ENCODE measurements at regions not wholly inside any gene's neighbourhood (a gene's known extent, or its start where the extent isn't known, plus 50 kb on each side); places are given as distances from the start of the nearest gene placed in this dataset.

DNA sequence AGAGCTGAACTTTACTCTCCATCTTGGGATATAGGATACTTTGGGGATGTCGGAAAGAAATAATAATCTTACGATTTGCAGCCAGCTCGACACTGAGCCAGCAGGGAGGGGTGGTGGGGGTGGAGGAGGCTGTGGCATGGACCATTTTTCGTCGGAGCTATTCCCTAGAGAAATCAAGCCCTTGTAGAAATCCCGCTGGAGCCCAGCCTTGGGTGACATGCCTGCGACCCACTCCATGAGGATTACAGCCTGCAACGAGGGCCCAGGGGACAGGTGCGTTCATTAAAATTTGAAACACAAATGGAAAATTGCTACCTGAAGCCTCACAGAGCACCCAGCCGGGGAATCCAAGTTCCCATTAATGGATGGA is 82.8 kb upstream of the GSE1 start:
- H3K27me3 ChIP-seq (ENCODE audit: control insufficient read depth, insufficient read depth, low read length) = no peaks in the 10 kb centered on the region
- CTCF ChIA-PET = no interaction called here
- no peaks in the 10 kb centered on the region for H3K36me3 ChIP-seq (ENCODE audit: control insufficient read depth, insufficient read depth, low read length)
- no peaks in the 10 kb centered on the region for H3K9me3 ChIP-seq (ENCODE audit: control insufficient read depth, insufficient read depth, low read depth, low read length)
- DNase-seq (ENCODE audit: low read depth, low spot score) (no peak), ATAC-seq (no peak)
- H3K27ac ChIP-seq (ENCODE audit: low read length) = 0 out of 2 replicates have a peak overlapping the region, but pooled peaks have one; percentile 7
- POLR2A ChIA-PET = no interaction called here
- no peak overlapping the region for H3K4me3 ChIP-seq (ENCODE audit: low read depth in 2 of 2, low read length in 2 of 2)
- in situ Hi-C loops (cut with HindIII; ENCODE audit: low pct_unique_long_range_greater_than_20kb, low sequenced_read_pairs) (no loop called here), intact Hi-C loops (cut with micrococcal nuclease; ENCODE audit: unreplicated experiment) (no loop called here)
- BruUV-seq (replicated peaks) = no TSS peak
- peaks cover 28% of the 10 kb centered on the region for H3K4me1 ChIP-seq (ENCODE audit: control insufficient read depth, insufficient read depth, low read length)
- TF ChIP-seq, protein P1, sequence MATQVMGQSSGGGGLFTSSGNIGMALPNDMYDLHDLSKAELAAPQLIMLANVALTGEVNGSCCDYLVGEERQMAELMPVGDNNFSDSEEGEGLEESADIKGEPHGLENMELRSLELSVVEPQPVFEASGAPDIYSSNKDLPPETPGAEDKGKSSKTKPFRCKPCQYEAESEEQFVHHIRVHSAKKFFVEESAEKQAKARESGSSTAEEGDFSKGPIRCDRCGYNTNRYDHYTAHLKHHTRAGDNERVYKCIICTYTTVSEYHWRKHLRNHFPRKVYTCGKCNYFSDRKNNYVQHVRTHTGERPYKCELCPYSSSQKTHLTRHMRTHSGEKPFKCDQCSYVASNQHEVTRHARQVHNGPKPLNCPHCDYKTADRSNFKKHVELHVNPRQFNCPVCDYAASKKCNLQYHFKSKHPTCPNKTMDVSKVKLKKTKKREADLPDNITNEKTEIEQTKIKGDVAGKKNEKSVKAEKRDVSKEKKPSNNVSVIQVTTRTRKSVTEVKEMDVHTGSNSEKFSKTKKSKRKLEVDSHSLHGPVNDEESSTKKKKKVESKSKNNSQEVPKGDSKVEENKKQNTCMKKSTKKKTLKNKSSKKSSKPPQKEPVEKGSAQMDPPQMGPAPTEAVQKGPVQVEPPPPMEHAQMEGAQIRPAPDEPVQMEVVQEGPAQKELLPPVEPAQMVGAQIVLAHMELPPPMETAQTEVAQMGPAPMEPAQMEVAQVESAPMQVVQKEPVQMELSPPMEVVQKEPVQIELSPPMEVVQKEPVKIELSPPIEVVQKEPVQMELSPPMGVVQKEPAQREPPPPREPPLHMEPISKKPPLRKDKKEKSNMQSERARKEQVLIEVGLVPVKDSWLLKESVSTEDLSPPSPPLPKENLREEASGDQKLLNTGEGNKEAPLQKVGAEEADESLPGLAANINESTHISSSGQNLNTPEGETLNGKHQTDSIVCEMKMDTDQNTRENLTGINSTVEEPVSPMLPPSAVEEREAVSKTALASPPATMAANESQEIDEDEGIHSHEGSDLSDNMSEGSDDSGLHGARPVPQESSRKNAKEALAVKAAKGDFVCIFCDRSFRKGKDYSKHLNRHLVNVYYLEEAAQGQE (IDR thresholded peaks at IDR 0.05; ENCODE audit: insufficient read depth in 1 of 2, low read depth in 2 of 2, low read length in 1 of 2) = no peak
- TF ChIP-seq POLR2AphosphoS5 (IDR thresholded peaks at IDR 0.05; ENCODE audit: low read depth, low read length) (no peak), SIN3A (IDR thresholded peaks at IDR 0.05; ENCODE audit: borderline replicate concordance, insufficient read depth, low read depth, low read length) (no peak), TCF7L2 (IDR thresholded peaks at IDR 0.05; ENCODE audit: low read depth, low read length) (no peak)
- TF ChIP-seq, protein P2, sequence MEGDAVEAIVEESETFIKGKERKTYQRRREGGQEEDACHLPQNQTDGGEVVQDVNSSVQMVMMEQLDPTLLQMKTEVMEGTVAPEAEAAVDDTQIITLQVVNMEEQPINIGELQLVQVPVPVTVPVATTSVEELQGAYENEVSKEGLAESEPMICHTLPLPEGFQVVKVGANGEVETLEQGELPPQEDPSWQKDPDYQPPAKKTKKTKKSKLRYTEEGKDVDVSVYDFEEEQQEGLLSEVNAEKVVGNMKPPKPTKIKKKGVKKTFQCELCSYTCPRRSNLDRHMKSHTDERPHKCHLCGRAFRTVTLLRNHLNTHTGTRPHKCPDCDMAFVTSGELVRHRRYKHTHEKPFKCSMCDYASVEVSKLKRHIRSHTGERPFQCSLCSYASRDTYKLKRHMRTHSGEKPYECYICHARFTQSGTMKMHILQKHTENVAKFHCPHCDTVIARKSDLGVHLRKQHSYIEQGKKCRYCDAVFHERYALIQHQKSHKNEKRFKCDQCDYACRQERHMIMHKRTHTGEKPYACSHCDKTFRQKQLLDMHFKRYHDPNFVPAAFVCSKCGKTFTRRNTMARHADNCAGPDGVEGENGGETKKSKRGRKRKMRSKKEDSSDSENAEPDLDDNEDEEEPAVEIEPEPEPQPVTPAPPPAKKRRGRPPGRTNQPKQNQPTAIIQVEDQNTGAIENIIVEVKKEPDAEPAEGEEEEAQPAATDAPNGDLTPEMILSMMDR (IDR thresholded peaks at IDR 0.05) = no peak

DNA sequence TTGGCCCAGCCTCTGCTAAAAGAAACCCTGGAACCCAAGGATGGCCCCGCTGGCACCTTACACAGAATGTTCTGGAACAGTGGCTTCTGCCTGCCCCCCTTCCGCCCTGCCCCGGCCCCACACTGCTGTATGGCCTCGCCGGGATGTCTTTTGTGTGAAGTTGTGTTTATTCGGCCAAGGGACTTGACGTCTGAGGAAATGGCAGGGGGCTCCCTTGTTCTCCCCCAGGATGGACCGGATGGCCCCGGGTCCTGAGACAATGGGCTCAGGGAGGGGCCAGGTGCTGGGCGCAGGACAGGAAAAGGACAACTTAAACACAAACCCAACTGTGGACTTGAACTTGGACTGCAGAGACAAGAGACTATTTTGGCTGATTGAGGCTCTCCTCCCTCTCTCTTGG is 81.6 kb upstream of the GSE1 start:
- CTCF ChIA-PET = no interaction called here
- no peaks in the 10 kb centered on the region for H3K9me3 ChIP-seq (ENCODE audit: control insufficient read depth, insufficient read depth, low read depth, low read length)
- DNase-seq (ENCODE audit: low read depth, low spot score) (no peak), ATAC-seq (no peak)
- H3K27me3 ChIP-seq (ENCODE audit: control insufficient read depth, insufficient read depth, low read length) = no peaks in the 10 kb centered on the region
- POLR2A ChIA-PET = no interaction called here
- no peak overlapping the region for H3K27ac ChIP-seq (ENCODE audit: low read length)
- BruUV-seq (replicated peaks) = no TSS peak
- intact Hi-C loops (cut with micrococcal nuclease; ENCODE audit: unreplicated experiment) = no loop called here
- H3K4me3 ChIP-seq (ENCODE audit: low read depth in 2 of 2, low read length in 2 of 2) = no peak overlapping the region
- in situ Hi-C loops (cut with HindIII; ENCODE audit: low pct_unique_long_range_greater_than_20kb, low sequenced_read_pairs) = no loop called here
- H3K36me3 ChIP-seq (ENCODE audit: control insufficient read depth, insufficient read depth, low read length) = no peaks in the 10 kb centered on the region
- H3K4me1 ChIP-seq (ENCODE audit: control insufficient read depth, insufficient read depth, low read length) = peaks cover 19% of the 10 kb centered on the region
- TF ChIP-seq POLR2AphosphoS5 (IDR thresholded peaks at IDR 0.05; ENCODE audit: low read depth, low read length) (no peak), TCF7L2 (IDR thresholded peaks at IDR 0.05; ENCODE audit: low read depth, low read length) (no peak), SIN3A (IDR thresholded peaks at IDR 0.05; ENCODE audit: borderline replicate concordance, insufficient read depth, low read depth, low read length) (no peak)
- TF ChIP-seq, protein P1 (IDR thresholded peaks at IDR 0.05; ENCODE audit: insufficient read depth in 1 of 2, low read depth in 2 of 2, low read length in 1 of 2) = no peak
- TF ChIP-seq, protein P2 (IDR thresholded peaks at IDR 0.05) = no peak
